GM12878 (cell line): ENCODE measurements at regions not wholly inside any gene's neighbourhood (a gene's known extent, or its start where the extent isn't known, plus 50 kb on each side); places are given as distances from the start of the nearest gene placed in this dataset.

Source experiments
- ATAC-seq: fragments of 200-7000 bp; cut with Tn5 transposase; 3 replicates; pipeline ENCODE4 v1.9.1; 2020; ENCODE audit warnings: mild to moderate bottlenecking, moderate library complexity
- BruUV-seq: library from RNA; stranded (reverse); fragments of 400-500 nt; replicated peaks from 2 replicates; lab custom pipeline; 2021; lab: Mats Ljungman, UMichigan
- CTCF ChIA-PET: fragments of 300-600 bp; sonication (Branson Sonifier 250); formaldehyde crosslinking; extraction: SDS; loops from one replicate; lab custom pipeline; 2021; ENCODE audit warnings: inconsistent platforms; lab: Yijun Ruan, JAX
- POLR2A ChIA-PET: fragments of 350-600 bp; formaldehyde crosslinking; extraction: SDS; loops from one replicate; lab custom pipeline; 2021; ENCODE audit warnings: inconsistent platforms; lab: Charles Lee
- RAD21 ChIA-PET: fragments of 300-600 bp; sonication (Branson Sonifier 250); formaldehyde crosslinking; loops from one replicate; lab custom pipeline; 2023; ENCODE audit warnings: antibody characterized with exemption; ENCODE audit not compliant: unreplicated experiment; lab: Charles Lee
- SMC1A ChIA-PET: fragments of 300-600 bp; sonication (Branson Sonifier 250); formaldehyde crosslinking; loops from one replicate; lab custom pipeline; 2023; ENCODE audit not compliant: unreplicated experiment, uncharacterized antibody; lab: Charles Lee
- DNase-seq: peaks from one replicate; pipeline ENCODE4 v3.0.0-alpha.2; 2011; ENCODE audit warnings: low read depth, low spot score
- FAIRE-seq: peaks from 3 replicates; lab custom pipeline; 2011; peaks lifted over from hg19 to GRCh38; lab: Jason Lieb, UNC
- H2AFZ ChIP-seq: 2 replicates; pipeline ENCODE4 v1.6.0; 2011; ENCODE audit warnings: low read depth, low read length, control low read depth; ENCODE audit not compliant: control insufficient read depth
- H3K27ac ChIP-seq: 2 replicates; pipeline ENCODE4 v1.5.1; 2011; ENCODE audit warnings: control low read depth; ENCODE audit not compliant: control insufficient read depth, insufficient read depth
- H3K27me3 ChIP-seq, 2 experiments: replicated peaks in 1 of 2; 2 replicates each; pipeline versions ENCODE4 v1.6.0 to v1.6.1; 2011; ENCODE audit warnings: low read length in 1 of 2; ENCODE audit not compliant: control insufficient read depth in 2 of 2, insufficient read depth in 2 of 2
- H3K36me3 ChIP-seq, 2 experiments: 2 replicates each; pipeline ENCODE4 v1.5.1; 2011; ENCODE audit warnings: low read length in 1 of 2; ENCODE audit not compliant: control insufficient read depth in 2 of 2, insufficient read depth in 2 of 2
- H3K4me1 ChIP-seq: 2 replicates; pipeline ENCODE4 v1.6.1; 2011; ENCODE audit warnings: mild to moderate bottlenecking, low read length, moderate library complexity, mixed read lengths; ENCODE audit not compliant: control insufficient read depth, insufficient read depth
- H3K4me2 ChIP-seq: 2 replicates; pipeline ENCODE4 v1.6.0; 2011; ENCODE audit warnings: control low read depth; ENCODE audit not compliant: control insufficient read depth, insufficient read depth
- H3K4me3 ChIP-seq: fragments of 200-600 bp; sonication (generic); 2 replicates; pipeline ENCODE4 v1.5.1; 2016
- H3K79me2 ChIP-seq: 2 replicates; pipeline ENCODE4 v1.6.0; 2011; ENCODE audit warnings: low read length; ENCODE audit not compliant: control insufficient read depth, insufficient read depth
- H3K9ac ChIP-seq: 2 replicates; pipeline ENCODE4 v1.8.0; 2011; ENCODE audit warnings: low read length, control low read depth, mixed read lengths; ENCODE audit not compliant: control insufficient read depth, insufficient read depth
- H3K9me3 ChIP-seq: replicated peaks from 3 replicates; pipeline ENCODE4 v1.5.1; 2011; ENCODE audit warnings: mild to moderate bottlenecking, low read length; ENCODE audit not compliant: control insufficient read depth, insufficient read depth
- H4K20me1 ChIP-seq: 2 replicates; pipeline ENCODE4 v1.6.0; 2011; ENCODE audit not compliant: control insufficient read depth, insufficient read depth
- CREB1 ChIP-seq: IDR thresholded peaks from 2 replicates; pipeline ENCODE4 v1.6.1; 2012; ENCODE audit warnings: low read depth, mild to moderate bottlenecking, inconsistent platforms
- EGR1 ChIP-seq, 2 experiments: IDR thresholded peaks; 1 replicate in 1 of 2; 2 replicates in 1 of 2; pipeline ENCODE4 v1.6.1; 2011 to 2012; ENCODE audit warnings: low read depth in 2 of 2, low read length in 2 of 2, borderline replicate concordance in 1 of 2, mild to moderate bottlenecking in 1 of 2, moderate library complexity in 1 of 2
- FOS ChIP-seq: IDR thresholded peaks from 3 replicates; pipeline ENCODE4 v1.6.1; 2011; ENCODE audit warnings: borderline replicate concordance; ENCODE audit not compliant: insufficient read length; ENCODE audit errors: extremely low read depth
- JUNB ChIP-seq: IDR thresholded peaks from 2 replicates; pipeline ENCODE4 v1.6.1; 2016; ENCODE audit warnings: antibody characterized with exemption, mild to moderate bottlenecking
- NR2C2 ChIP-seq: IDR thresholded peaks from 2 replicates; pipeline ENCODE4 v1.6.1; 2011; ENCODE audit warnings: borderline replicate concordance, low read depth; ENCODE audit not compliant: control insufficient read depth, insufficient read length
- NR2F1 ChIP-seq: fragments of 450-650 bp; conservative IDR thresholded peaks from 2 replicates; pipeline ENCODE4 v1.6.1; 2017; ENCODE audit warnings: mild to moderate bottlenecking
- POLR2AphosphoS5 ChIP-seq: IDR thresholded peaks from 2 replicates; pipeline ENCODE4 v1.6.1; 2011; ENCODE audit warnings: mild to moderate bottlenecking, low read length, inconsistent platforms
- POU2F2 ChIP-seq: IDR thresholded peaks from 3 replicates; pipeline ENCODE4 v1.6.1; 2011; ENCODE audit warnings: low read depth, mild to moderate bottlenecking, low read length, borderline replicate concordance
- RB1 ChIP-seq: fragments of 450-650 bp; formaldehyde crosslinking; IDR thresholded peaks from 2 replicates; pipeline ENCODE4 v1.6.1; 2017; ENCODE audit warnings: mild to moderate bottlenecking, borderline replicate concordance
- SRF ChIP-seq, 2 experiments: IDR thresholded peaks; 2 replicates each; pipeline ENCODE4 v1.6.1; 2011; ENCODE audit warnings: low read depth in 2 of 2, low read length in 2 of 2, mild to moderate bottlenecking in 1 of 2, moderate library complexity in 1 of 2
- STAT3 ChIP-seq: IDR thresholded peaks from 2 replicates; pipeline ENCODE4 v1.6.1; 2011; ENCODE audit warnings: low read depth, low read length, improper control_type of control experiment
- SUPT20H ChIP-seq: IDR thresholded peaks from 2 replicates; pipeline ENCODE4 v1.6.1; 2011; ENCODE audit warnings: low read depth, mild to moderate bottlenecking, low read length, moderate library complexity, borderline replicate concordance; ENCODE audit not compliant: control insufficient read depth
- WGBS: methylation state at CpG from one replicate; pipeline ENCODE4 v1.1.6; 2016; ENCODE audit warnings: low lambda C conversion rate; ENCODE audit not compliant: insufficient replicate concordance, insufficient coverage; ENCODE audit errors: missing lambda C conversion rate; 5-methylcytosine and 5-hydroxymethylcytosine counted together
- in situ Hi-C: fragments of 300-500 bp; cut with MboI; formaldehyde crosslinking; loops from 9 replicates; pipeline ENCODE4 v1.14.3; 2018; ENCODE audit warnings: mixed read lengths
- intact Hi-C: fragments of 100-400 bp; cut with micrococcal nuclease; formaldehyde crosslinking; loops from one replicate; pipeline ENCODE4 v1.14.2; 2022; ENCODE audit not compliant: unreplicated experiment
- TF ChIP-seq, protein P1 (sequence below): IDR thresholded peaks from 2 replicates; pipeline ENCODE4 v1.6.1; 2011; ENCODE audit warnings: borderline replicate concordance, low read depth, mild to moderate bottlenecking, moderate library complexity, low read length; ENCODE audit not compliant: insufficient read depth, poor library complexity, severe bottlenecking
- TF ChIP-seq, protein P2 (sequence below): IDR thresholded peaks from 2 replicates; pipeline ENCODE4 v1.6.1; 2012; ENCODE audit warnings: low read depth, low read length, improper control_type of control experiment

GRCh38 chr5:98656125-98656795, 117.2 kb upstream of the RGMB start:
- no peaks in the 10 kb centered on the region for H3K79me2 ChIP-seq
- H3K9ac ChIP-seq: no peak overlapping the region
- ATAC-seq: no peak
- no peak for DNase-seq
- ChIA-PET POLR2A (no interaction called here), SMC1A (interaction anchor here (0.6 to 1.2 kb wide), 2 partner anchors 18 to 77 kb away, joined by 3 read pairs; no protein-coding TSS in a partner anchor), RAD21 (interaction anchor here (0.8 kb wide), 1 partner anchor 449 kb away, joined by 4 read pairs; no protein-coding TSS in a partner anchor), CTCF (no interaction called here)
- 47% methylated on average over 3 of the region's 3 CpGs for WGBS
- H3K4me2 ChIP-seq: no peak overlapping the region
- no peak overlapping the region for H2AFZ ChIP-seq
- H3K27ac ChIP-seq: no peak overlapping the region
- H3K4me1 ChIP-seq: no peaks in the 10 kb centered on the region
- no peaks in the 10 kb centered on the region for H3K9me3 ChIP-seq
- H3K27me3 ChIP-seq: peaks cover 0 to 2% of the 10 kb centered on the region in 2 experiments; a peak in 1 of 4 replicates
- FAIRE-seq: no peak
- in situ Hi-C loops (no loop called here), intact Hi-C loops (no loop called here)
- no peak overlapping the region for H3K4me3 ChIP-seq
- H3K36me3 ChIP-seq: no peaks in the 10 kb centered on the region
- TF ChIP-seq SUPT20H (no peak), RB1 (no peak), POU2F2 (no peak)
- TF ChIP-seq, protein P1, sequence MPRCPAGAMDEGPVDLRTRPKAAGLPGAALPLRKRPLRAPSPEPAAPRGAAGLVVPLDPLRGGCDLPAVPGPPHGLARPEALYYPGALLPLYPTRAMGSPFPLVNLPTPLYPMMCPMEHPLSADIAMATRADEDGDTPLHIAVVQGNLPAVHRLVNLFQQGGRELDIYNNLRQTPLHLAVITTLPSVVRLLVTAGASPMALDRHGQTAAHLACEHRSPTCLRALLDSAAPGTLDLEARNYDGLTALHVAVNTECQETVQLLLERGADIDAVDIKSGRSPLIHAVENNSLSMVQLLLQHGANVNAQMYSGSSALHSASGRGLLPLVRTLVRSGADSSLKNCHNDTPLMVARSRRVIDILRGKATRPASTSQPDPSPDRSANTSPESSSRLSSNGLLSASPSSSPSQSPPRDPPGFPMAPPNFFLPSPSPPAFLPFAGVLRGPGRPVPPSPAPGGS: no peak
- no peaks in the 10 kb centered on the region for H4K20me1 ChIP-seq
- no TSS peak for BruUV-seq

GRCh38 chr5:98656796-98657195, 116.7 kb upstream of the RGMB start:
- H4K20me1 ChIP-seq: no peaks in the 10 kb centered on the region
- POLR2A ChIA-PET: no interaction called here
- FAIRE-seq: no peak
- no peak overlapping the region for H3K4me2 ChIP-seq
- CTCF ChIA-PET: no interaction called here
- in situ Hi-C loops (no loop called here), intact Hi-C loops (no loop called here)
- H3K9ac ChIP-seq: no peak overlapping the region
- no peaks in the 10 kb centered on the region for H3K4me1 ChIP-seq
- no peaks in the 10 kb centered on the region for H3K79me2 ChIP-seq
- no peak for DNase-seq
- BruUV-seq: no TSS peak
- H2AFZ ChIP-seq: no peak overlapping the region
- H3K4me3 ChIP-seq: no peak overlapping the region
- no peak overlapping the region for H3K27ac ChIP-seq
- 97% methylated on average over 1 of the region's 1 CpG for WGBS
- ATAC-seq: no peak
- peaks cover 0 to 2% of the 10 kb centered on the region in 2 experiments; a peak in 1 of 4 replicates for H3K27me3 ChIP-seq
- H3K9me3 ChIP-seq: no peaks in the 10 kb centered on the region
- SMC1A ChIA-PET: no interaction called here
- H3K36me3 ChIP-seq: no peaks in the 10 kb centered on the region
- RAD21 ChIA-PET: no interaction called here
- no peak for TF ChIP-seq SRF (IDR thresholded peaks at IDR 0.05; ENCODE audit: low read depth in 2 of 2, low read length in 2 of 2)
- no peak for TF ChIP-seq POLR2AphosphoS5
- no peak for TF ChIP-seq JUNB
- TF ChIP-seq FOS: no peak
- TF ChIP-seq EGR1 (IDR thresholded peaks at IDR 0.05; ENCODE audit: borderline replicate concordance in 1 of 2, low read depth in 2 of 2, low read length in 2 of 2): no peak
- TF ChIP-seq CREB1: no peak
- TF ChIP-seq, protein P2, sequence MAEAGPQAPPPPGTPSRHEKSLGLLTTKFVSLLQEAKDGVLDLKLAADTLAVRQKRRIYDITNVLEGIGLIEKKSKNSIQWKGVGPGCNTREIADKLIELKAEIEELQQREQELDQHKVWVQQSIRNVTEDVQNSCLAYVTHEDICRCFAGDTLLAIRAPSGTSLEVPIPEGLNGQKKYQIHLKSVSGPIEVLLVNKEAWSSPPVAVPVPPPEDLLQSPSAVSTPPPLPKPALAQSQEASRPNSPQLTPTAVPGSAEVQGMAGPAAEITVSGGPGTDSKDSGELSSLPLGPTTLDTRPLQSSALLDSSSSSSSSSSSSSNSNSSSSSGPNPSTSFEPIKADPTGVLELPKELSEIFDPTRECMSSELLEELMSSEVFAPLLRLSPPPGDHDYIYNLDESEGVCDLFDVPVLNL: no peak
- TF ChIP-seq STAT3: no peak
- no peak for TF ChIP-seq NR2F1
- no peak for TF ChIP-seq NR2C2
